NOMO-1 treated with DMSO at 0.1 percent for 48 hours (cell line): ENCODE measurements at regions not wholly inside any gene's neighbourhood (a gene's known extent, or its start where the extent isn't known, plus 50 kb on each side); places are given as distances from the start of the nearest gene placed in this dataset.
"Not testable (repeated sequence)": the region's sequence is repeated elsewhere in the genome, so short reads cannot be mapped to it uniquely, and the experiment has no call there.

Experiments used
- DNase-seq: peaks from one replicate; lab custom pipeline; 2025; ENCODE audit not compliant: unreplicated experiment; lab: John Stamatoyannopoulos, UW

DNA sequence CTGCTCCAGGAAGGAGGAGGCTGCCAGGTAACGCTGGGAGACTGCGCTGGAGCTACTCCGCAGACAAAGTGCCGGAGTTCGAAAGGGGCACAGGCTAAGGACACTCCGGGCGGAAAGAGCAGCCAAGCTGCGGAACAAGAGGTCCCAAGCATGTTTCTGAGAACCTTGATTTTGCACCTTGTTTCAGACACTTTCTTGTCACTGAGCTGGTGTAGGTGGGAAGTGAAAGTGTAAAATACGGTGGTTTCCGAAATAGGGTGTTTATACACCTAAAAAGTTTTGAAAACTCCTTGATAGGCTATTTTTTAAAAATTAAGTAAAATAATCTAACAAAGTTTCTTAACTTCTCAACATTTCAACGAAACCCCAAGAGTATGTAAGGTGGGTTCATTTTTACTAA, 278.2 kb downstream of the ANAPC1 start:
- DNase-seq, result not testable (repeated sequence)

DNA sequence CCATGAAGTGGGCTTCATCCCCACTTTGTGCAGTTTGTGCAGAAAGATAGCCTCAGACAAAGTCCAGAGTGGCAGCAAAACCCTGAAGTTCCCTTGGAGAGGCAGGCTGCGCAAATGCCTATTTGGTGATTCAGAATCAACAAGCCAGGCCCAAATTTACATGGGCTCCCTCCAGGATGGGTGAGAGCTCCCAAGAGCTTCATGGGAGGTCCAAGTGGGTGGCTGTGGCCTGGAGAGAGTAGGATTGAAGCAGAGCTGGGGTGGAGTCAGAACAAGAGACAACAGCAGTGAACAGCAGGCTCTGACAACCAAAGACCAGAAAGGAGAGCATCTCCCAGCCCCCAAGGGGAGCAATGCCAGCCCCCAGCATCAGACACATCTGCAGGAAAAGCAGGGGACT, 277.4 kb downstream of the ANAPC1 start:
- not testable (repeated sequence) for DNase-seq

DNA sequence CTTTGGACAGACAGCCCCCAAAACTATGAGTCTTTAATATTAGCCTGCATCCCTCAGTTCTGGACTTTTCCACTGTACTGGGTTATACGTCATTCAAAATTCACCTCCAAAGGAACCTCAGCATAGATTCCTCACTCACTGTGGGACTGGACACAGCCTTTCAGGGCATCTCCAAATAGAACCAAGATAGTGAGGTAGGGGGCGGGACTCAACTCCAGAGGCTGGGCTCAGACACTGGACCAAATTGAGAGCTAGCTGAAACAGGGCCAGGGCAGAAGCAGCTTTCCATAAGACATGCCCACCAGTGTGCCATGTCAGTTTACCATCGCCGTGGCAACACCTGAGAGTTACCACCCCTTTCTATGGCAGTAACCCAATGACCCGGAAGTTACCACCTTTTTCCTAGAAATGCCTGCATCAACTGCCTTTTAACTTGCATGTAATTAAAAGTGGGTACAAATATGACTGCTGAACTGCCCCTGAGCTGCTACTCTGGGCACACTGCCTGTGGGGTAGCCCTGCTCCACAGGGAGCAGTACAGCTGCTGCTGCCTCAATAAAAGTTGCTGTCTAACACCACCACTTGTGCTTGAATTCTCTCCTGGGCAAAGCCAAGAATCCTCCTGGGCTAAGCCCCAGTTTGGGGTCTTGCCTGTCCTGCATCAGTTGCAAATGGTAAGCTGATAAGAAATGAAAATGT, 274.7 kb downstream of the ANAPC1 start:
- DNase-seq, result not testable (repeated sequence)

DNA sequence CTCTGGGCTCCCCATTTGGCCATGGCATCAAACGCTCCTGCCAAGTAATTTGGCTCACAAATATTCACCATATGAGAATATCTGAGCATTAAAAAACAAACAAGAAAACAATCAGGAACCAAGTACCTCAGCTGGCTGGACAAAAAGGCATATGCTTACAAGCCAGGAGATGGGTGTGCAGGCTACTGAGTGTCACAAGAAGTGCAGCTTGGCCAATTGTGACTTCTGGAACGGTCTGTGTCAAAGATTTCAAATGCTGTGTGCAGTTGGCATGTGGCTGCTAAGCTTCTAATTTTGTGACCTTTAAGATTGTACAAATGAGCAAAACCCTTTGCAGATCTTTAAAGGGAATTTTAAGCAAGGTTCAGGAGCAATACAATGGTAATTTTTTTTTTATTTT, 274.0 kb downstream of the ANAPC1 start:
- DNase-seq, result not testable (repeated sequence)

DNA sequence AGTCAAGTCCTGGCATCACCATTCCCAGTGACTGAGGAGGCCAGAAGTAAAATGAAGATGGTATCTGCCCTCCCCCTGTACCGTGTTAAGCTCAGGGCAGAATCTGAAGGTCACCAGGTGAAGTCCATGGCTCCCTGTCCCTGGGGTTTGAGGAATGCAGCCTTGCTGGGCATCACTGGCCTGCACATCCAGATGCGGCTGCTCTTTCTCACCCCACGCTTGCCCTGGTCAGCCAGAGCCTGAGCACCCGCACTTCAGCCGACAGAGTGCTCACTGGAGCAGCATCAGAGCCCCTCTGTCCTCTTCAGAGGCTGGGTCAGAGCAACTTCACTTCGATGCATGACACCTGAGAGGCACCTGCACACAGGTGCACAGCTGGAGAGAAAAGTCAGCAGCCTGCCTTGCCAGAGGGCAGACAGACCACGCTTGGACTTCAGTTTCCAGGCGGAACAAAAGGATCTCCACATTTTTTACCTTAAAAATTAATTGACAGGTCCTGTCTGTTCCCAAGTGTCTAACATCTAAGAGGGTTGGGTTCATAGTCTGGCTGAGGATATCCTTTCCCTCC, 267.3 kb downstream of the ANAPC1 start:
- no peak for DNase-seq

DNA sequence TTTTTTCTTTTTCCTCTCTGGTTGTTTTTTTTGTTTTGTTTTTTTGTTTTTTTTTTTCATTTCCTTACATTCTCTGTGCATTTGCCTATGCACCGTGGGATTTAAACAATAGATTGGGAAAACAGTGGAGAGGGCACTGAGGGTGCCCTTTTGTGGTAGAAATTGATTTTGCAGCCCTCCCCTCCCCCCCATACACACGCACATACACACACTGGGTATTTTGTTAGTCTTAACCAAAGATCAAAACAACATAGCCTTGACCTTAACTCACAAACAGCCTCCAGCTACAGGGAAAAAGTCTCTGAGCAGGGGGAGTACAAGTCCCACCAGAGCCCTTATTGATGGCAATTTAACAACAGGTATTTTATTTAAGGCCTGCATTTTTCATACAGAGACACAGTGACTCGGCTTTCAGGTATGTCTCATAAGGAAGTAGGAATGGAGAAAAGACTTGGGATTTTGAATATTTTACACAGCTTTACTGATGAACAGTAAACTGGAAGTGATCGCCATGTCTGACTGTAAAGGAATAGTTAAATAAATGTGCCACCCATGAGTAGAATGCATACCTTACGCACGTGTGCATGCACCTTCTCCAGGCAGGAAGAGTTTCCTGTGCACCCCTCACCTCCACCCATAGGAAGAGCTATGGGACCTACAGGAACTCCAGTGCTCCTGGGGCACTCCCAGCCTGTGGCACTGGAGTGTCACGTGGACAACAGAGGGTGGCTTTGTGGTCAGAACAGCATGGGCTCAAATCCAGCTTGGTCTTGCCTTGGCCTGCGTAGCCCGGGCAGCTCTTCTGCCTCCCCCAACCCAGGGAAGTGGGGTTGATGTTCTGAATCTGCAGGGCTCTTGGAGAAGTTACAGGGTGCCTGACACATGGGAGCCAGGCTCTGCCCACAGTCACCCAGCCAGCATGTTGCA, 266.4 kb downstream of the ANAPC1 start:
- DNase-seq, result no peak

DNA sequence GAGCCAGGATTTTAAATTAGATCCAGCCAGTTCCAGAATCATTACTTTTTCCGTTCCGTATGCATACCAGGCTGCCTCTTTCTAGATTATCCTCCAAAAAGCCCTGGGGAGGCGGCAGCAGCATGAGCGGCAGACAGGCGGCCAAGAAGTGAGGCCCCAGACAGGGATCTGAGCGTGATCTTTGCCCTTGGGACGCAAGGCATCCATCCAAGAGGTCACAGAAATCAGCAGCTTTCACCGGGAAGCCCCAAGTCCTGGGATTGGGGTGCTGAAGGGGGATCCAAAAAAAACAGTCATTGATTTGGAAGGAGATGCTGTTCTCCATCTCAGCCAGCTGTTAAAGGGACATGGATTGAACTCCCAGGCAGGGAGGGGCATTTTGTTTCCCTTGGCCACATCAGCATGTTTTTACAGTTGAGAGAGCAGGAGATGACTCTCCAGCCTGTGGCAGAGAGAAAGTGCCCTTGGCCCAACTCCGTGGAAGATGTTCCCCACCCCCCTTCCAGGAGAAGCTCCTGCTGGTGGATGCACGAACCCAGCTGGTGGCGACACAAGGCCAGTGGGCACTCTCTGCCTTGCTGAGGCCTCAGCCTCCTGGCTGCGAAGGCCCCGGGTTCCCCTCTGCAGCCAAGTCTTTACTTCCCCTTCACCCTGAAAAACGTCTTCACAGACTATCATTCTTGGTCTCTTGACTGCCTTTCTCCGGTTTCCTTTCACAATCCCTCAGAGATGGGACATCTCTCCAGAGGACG, 265.6 kb downstream of the ANAPC1 start:
- DNase-seq, result peak; percentile 85

DNA sequence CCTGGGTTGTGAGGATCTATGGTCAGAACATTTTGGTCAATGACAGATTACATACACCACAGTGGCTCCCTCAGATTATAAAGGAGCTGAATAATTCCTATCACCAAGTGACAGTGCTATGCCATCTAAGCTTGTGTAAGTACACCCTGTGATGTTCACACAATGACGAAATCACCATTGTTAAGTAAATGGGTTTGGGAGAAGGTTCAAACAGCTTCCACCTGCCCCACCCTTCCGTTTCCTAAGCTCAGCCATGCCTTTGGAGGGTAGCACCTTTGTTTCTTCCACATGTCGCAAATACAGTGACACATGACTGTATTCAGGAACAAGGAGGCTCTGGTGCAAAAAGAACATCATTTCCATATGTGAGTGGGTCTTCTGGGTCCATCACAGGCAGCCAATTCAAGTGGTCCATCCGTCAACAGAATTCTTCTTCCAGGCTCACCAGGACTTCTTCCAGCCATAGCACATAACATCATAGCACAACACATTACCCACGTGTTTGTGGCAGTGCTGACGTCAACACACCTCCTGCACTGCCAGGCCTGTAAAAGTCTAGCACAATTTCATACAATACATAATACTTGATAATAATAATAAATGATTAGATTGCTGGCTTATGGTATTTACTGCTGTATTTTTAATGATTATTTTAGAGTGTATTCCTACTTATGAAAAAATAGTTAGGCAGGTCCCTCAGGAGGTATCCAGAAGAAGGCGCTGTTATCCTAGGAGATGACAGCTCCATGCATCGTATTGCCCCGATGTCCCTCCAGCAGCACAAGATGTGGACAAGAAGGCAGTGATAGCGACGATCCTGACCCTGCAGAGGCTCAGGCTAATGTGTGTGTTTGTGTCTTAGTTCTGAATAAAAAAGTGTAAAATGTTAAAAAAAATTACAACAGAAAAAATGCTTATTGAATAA, 264.8 kb downstream of the ANAPC1 start:
- peak; percentile 85 for DNase-seq

DNA sequence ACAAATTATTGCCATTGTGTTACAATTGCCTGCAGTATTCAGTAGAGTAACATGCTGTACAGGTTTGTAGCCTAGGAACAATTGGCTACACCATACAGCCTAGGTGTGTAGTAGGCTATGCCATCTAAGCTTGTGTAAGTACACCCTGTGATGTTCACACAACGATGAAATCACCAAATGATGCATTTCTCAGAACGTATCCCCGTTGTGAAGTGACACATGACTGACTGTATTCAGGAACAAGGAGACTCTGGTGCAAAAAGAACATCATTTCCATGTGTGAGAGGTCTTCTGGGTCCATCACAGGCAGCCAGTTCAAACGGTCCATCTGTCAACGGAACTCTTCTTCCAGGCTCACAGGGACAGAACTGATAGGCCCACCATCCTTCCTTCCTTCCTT, 263.7 kb downstream of the ANAPC1 start:
- no peak for DNase-seq

DNA sequence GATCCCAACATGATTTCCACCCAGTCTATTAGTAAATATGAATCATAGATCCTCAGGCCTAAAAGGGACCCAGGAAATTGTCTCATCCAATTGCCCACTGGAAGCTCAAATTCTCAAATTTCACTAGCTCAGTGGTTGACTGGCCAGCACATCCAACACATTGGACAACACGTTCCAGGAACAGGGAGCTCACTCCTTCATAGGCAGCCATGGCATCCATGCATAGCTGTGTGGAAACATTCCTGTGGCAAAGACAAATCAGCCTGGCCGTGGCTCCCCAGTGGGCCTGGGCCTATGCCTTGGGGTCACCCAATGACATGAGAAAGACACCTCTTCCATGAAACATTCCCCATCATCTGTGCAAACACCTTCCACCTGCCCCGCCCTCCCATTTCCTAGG, 261.1 kb downstream of the ANAPC1 start:
- no peak for DNase-seq

DNA sequence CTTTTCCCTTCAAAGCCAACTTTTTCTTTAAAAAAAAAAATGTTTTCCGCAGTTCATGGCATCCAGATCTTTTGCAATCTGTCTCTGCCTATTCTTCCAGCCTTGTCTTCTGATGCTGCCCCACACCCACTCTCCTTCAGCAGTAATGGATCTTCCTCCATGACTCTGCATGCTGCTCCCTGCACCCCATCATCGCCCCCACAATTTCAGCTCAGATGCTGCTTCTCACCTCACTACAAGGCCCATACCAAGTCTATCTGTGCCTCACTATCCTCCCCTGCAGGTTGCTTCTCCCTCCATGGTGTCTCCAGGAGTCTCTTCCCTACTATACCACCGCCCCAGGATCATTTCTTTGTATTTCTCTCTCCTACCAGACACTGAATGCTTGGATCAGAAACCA, 260.6 kb downstream of the ANAPC1 start:
- no peak for DNase-seq

DNA sequence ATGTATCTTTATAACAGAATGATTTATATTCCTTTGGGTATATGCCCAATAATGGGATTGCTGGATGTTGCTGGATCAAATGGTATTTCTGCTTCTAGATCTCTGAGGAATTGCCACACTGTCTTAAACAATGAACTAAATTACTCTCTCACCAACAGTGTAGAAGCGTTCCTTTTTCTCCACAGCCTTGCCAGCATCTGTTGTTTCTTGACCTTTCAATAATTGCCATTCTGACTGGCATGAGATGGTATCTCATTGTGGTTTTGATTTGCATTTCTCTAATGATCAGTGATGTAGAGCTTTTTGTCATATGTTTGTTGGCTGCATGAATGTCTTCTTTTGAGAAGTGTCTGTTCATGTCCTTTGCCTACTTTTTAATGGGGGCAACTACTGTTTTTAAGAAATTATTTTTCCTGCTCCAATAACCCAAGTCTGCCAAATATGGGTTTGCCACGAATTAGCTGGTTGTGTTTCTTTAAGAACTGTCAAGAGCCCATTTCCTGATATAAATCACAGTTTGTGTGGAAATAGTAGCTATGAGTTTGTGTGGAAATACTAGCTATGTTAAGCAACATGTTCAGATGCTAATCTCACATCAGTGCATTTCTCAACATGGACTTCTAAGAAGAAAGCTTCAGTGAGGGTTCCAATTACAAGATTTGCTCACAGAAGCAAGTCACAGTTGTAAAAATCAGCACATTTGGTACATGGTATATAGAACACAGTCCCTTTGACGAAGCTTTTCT, 259.4 kb downstream of the ANAPC1 start:
- peak; percentile 92 for DNase-seq

DNA sequence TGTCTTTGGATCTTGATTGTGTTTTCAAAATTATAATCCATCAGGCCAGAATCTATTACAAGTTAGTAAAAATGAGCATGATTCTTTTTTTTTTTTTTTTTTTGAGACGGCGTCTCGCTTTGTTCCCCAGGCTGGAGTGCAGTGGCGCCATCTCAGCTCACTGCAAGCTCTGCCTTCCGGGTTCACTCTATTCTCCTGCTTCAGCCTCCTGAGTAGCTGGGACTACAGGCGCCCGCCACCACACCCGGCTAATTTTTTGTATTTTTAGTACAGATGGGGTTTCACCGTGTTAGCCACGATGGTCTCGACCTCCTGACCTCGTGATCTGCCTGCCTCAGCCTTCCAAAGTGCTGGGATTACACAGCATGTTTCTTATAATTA, 258.8 kb downstream of the ANAPC1 start:
- DNase-seq, result not testable (repeated sequence)

DNA sequence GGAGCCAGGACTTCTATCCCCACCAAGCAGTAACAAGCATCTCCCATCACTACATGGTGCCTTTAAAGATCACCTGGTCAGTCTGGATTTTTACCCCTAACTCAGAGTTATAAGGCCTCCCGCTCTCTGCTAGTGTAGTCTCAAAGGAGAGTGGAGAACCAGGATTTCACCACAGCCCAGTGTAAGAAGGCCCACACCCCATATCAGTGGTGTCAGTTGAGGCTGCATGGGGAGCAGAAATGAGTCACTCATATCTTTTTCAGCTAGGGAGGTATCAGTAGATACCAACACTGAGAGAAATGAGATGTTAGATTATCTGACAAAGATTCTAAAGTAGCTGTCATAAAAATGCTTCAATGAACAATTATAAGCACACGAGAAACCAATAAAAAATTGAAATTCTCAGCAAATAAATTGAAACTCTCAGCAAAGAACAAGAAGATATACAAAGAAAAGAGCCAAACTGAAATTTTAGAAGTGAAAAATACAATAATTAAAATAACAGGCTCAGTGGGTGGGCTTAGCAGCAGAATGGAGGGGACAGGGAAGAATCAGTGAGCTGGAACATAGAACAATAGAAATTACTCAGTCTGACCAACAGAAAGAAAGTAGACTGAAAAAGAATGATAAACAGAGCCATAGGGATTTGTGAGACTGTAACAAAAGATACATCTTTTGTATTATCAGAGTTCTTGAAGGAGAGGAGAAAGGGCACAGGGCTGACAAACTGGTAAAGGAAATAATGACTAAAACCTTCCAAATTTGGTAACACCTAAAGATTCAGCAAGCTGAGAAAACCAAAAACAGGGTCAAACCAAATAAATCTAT, 257.7 kb downstream of the ANAPC1 start:
- peak; percentile 4 for DNase-seq

DNA sequence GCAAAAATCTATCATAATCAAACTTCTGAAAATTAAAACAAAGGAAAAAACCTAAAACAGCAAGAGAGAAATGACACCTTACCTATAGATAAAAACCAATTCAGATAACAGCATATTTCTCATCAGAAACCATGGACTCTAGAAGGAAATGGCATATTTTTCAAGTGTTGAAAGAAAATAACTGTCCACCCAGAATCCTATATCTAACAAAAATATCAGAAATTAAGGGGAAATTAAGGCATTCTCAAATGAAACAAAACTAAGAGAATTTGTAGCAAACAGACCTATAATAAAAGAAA, 257.2 kb downstream of the ANAPC1 start:
- DNase-seq, result no peak

DNA sequence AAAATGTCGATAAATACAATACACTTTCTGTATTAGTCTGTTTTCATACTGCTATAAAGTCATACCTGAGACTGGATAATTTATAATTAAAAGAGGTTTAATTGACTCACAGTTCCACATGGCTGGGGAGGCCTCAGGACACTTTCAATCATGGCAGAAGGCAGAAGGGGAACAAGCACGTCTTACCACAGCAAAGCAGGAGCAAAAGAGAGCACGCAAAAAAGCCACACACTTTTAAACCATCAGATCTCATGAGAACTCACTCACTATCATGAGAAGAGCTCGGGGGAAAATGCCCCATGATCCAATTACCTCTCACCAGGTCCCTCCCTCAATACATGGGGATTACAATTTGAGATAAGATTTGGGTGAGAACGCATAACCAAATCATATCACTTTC, 256.7 kb downstream of the ANAPC1 start:
- DNase-seq, result no peak

DNA sequence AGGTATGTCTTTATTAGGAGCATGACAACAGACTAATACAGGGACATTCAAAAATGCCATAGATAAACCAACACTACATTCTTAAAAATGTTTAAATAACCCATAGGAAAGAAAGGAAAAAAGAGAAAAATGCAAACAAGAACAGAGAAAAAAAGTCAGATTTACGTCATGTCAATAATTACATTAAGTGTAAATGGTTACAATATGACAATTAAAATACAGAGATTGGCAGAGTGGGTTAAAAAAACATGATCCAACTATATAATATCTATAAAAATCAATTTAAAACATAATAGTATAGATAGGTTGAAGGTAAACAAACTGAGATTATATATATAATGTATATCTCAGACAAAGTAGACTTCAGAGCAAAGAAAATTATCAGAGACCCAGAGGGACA, 255.8 kb downstream of the ANAPC1 start:
- no peak for DNase-seq

DNA sequence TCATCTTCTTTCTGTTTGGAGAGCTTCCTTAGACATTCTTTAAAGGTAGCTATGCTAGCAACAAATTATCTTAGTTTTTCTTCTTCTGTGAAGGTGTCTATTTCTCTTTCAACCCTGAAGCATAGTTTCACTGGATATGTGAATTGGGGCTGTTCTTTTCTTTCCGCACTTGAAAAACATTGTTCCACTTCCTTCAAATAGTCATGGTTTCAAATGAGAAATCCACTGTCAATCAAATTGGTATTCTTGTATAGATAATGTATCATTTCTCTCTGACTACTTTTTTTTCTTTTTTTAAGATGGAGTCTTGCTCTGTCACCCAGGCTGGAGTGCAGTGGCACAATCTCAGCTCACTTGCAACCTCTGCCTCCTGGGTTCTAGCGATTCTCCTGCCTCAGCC, 254.0 kb downstream of the ANAPC1 start:
- no peak for DNase-seq

DNA sequence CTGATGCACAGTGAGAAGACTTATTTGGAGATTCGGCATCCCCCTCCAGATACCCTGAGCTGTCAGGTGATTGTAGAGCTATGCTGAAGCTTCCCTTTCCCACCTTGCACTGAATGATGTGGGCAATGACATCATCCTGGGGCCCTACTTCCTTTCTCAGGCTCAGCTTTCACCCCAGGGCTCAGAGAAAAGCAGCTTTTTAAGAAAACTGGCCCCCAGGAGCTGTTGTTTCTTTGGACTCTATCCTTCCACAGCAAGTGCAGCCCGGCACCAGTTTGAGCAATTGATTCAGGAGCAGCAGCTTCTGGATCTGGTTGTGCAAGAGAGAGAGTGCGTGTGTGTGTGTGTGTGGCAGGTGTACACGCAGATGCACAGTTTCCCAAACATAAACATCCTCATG, 251.3 kb downstream of the ANAPC1 start:
- peak; percentile 27 for DNase-seq
